ENCODE measurements at regions not wholly inside any gene's neighbourhood (a gene's known extent, or its start where the extent isn't known, plus 50 kb on each side); places are given as distances from the start of the nearest gene placed in this dataset.

DNA sequence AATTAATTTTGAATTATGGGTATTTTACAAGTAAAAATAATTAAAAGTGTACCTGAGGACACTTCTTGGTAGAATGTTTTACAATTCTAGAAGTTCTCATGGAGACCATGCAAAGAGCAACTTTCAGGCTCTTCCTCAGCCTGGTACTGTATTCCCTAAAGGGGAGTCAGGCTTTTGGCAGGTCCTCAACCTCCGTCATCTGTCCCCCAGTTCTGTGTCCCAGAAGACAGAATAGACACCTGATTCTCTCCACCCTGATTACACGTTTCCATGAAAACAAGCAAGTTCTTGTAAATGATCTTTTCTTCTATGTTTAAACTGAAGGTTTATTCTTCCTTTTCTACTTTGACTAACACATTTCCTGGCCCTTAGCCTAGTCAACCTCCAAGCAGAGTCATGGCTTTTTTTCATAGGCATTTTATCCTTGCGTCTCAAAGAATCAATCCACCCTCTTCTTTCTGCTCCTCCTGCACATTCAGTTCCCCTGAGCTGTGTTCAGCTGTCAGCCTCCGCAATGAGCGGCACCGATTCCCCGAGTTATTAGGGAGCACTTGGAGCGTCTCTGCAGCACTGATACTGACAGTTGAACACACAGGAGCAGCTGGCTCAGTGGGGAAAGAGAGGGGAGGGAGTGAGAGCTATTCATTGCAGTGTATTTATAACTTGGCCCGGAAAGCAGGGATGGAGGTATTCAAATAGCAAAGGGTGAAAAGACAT, 1082.4 kb upstream of the MAP3K7 start:
- DNase-seq: peak; percentile 3 to 9

DNA sequence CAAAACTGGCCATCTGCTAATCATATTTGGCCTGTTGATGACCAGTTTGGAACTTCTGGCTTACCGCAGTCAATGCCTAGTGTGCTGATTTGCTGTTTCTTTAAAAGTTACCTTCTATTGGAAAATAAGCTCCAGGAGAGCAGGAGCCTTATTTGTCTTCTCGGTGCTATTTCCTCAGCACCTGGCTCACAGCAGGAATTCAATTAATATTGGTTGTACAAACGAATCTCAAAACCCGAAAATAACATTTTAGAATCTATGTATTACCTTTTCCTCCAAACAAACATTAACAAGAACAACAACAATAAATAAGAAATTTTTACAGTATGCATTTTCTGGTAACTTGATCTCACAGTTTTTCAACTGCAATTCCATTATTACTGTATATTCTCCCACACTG, 1080.7 kb upstream of the MAP3K7 start:
- no peak for DNase-seq

DNA sequence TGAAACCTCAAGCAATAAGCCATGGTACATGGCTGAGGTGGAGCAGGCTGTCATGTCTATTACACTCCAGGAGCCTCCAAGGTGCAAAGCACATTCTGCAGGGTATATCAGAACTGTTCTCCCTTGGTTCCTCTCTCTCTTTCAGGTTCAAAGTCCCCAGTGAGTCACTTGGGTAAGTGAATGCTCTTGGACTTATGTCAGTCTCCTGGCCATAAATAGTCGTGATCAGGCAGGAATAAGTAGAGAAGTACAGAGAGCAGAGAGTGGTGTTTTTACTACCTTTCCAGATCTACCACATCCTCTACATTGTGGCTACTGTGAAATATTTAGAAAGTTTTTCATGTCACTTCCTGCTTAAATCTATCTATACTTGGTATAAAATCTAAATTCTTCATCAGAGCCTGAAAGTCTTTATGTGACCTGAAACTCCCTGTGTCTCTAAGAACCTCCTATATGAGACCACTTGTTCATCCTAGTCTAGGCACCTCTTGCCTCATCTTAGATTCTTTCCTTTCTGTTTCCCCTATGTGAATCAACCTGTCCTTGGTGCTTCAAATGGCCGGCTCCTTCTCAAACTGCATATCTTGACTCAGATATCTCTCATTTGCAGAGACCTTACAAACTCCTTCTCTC, 1077.6 kb upstream of the MAP3K7 start:
- DNase-seq: no peak

DNA sequence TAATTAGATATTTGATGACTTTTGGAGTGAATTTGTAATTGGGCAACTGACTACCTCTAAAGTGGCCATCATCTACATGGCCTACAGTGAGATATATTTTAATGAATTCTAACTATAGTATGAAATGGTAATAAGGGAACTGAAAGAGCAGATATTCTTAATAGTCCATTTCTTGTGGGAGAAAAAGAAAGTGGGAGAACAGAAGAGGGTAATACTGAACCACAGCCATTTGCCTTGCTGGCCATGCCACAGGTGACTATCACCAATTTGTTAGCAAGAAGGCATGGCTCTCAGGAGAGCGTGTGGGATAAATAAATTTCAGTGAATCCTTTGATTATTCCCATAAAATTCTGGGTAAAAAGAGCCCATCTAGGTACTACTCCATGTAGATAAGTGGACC, 1074.0 kb upstream of the MAP3K7 start:
- DNase-seq: no peak

DNA sequence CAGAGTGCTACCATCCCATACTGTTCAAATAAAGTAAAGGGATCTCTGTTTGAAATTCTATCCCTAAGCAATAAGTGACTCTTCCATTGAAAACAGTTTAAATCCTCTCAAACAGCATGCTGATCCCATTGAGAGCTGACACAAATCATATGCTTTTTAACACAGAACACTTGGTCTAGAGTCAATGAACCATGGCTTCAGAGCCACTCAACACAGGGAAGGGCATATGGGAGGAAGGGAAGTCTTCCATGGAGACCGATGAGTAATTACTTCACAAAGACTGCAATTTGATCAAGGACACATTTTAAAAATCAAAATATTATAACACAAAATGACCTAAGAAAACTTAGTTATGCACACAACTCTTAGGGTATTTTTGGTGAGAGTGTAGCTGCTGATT, 1073.0 kb upstream of the MAP3K7 start:
- DNase-seq: peak; percentile 55 to 72

DNA sequence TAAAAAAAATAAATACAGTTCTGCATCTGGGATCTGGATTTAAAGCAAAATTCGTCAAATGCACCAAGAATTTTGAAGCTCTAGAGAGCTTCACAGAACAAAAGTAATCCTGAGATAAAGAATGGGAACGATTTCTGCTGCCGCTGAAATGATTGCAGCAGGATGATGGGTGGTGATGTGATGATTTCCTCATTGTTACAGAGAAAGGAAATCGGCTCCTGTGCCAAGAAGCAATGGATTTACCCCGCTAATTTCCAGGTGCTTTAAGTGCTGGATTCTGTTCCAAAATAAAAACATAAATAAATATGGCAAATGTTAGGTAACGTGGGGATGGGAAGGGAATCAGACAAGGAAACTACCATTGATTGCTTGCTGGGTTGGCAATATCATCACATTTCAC, 1067.9 kb upstream of the MAP3K7 start:
- no peak for DNase-seq

DNA sequence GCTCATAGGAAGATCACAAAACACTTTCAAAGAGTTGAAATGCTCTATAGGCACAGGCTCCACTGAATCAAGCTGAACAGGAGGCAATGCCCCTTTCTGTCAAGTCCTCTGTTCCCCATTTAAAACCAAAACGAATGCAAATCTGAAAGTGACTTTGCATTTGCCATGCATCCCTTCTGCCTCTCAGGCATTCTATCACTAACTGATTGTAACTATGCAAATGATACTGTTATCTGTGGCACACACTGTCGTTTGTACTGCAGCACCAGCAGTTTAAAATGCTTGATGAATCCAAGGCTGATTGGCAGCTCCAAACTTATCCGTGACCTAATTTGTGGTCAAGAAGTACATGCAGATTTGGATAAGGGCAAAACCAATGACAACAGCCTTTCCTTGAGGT, 1067.5 kb upstream of the MAP3K7 start:
- DNase-seq: no peak

DNA sequence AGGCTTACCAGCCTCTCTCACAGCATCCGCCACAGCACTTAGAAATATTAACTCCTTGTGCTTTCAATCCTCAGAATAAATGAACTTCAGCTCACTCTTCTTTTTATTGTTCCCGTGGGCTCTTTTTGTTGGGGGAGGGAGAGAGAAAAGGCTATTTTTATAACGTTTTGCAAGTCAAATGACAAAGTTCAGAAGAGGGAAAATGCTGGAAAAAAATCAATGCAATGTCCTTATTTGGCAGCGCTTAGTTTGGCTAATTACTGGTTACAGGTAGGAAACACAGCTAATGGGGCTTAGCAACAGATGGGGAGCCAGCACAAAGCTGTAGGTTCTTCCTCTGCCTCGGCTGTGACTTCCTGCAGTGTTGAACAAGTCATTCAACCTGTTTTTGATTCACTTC, 1067.0 kb upstream of the MAP3K7 start:
- DNase-seq: peak in 1 of 2 experiments; percentile 23

DNA sequence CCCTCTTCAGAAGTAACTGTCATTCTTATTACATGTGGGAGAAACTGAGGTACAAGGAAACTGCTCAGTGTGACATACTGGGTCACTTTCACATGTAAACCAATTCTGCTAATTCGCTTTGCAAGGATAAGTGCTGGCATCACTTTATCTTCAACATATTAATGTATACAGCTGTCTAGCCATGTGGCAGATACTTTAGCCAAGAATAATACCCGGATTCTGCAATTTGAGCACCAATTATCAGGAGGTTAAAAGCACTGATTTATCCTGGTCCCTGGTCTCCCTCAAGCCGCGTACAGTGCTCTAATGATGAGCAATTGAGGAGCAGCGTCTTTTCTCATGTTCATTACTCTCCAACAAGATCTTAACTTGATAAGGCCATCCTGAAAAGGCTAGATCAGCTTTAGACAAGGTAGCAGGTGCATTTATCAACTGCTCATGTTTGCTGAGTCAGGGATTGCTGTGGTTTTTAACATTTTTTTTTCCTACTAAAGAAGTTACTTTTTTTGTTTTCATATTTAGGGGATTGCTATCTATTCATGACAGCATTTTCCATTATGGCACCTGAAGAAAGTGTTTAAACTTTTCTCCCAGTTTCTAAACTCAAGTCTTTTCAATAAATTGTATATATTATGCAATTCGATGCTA, 1066.3 kb upstream of the MAP3K7 start:
- no peak for DNase-seq

DNA sequence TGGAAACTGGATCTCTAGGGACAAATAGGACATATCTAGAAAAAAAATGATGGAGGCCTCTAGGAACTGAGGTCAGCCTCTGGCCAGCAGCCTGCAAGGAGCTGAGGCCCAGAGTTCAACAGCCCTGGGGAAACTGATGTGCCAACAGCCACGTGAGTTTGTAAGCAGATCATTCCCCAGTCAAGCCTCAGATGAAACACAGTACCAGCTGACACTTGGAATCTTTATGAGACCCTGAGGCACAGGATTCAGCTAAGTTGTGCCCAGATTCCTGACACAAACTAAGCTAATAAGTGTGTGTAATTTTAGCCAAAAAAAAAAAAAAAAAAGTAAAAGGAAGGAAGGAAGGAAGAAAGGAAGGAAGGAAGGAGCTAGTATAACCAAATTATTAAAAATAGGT, 1059.8 kb upstream of the MAP3K7 start:
- no peak for DNase-seq

DNA sequence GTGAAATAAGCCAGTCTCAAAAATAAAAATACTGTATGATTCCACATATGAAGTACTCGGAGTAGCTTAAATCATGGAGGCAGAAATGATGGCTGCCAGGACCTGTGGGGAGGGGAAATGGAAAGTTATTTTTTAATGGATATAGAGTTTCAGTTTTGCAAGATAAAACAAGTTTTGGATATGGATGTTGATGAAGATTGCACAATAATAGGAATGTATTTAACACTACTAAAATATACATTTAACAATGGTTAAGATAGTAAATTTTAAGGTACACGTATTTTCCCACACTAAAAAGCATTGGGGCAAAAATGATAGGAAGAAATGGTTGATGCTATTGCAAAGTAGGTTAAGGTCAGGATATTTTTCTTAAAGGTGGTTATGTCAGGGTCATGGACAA, 1058.9 kb upstream of the MAP3K7 start:
- no peak for DNase-seq

DNA sequence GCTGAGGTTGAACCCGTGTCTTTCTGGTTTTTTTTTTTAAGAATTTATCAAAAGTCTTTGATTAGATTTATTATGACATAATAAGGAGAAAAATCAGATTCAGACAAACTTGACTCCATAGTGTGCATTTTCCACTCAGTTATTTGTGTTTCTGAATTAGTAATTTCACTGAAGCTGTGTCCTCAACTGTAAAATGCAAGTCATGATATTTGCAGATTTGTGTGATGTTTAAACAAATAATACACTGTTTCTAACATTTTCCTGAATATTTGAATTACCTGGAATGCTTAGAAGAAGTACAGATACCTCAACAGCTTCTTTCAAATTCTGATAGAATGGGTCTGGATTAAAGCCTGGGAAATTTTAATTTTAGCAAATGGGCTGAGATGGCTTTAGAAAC, 1050.3 kb upstream of the MAP3K7 start:
- no peak for DNase-seq

DNA sequence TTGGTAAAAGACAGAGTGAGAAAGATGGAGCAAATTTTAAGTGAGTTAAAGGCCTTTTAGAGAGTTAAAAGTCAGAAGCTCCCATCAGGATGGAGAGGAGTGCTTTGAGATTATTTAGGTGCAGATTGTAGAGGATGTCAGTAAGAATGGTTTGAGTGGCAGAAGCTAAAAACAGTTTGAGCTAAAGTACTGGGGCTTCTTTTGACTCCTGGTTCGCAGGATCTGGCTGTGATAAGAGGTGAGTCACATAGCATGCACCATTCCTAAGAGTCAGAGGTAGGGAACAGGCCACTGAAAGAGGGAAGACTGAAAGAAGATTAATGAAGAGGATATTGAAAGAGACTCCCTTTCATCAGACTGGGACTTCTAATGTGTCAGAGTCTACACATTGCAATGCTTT, 1047.9 kb upstream of the MAP3K7 start:
- no peak for DNase-seq

DNA sequence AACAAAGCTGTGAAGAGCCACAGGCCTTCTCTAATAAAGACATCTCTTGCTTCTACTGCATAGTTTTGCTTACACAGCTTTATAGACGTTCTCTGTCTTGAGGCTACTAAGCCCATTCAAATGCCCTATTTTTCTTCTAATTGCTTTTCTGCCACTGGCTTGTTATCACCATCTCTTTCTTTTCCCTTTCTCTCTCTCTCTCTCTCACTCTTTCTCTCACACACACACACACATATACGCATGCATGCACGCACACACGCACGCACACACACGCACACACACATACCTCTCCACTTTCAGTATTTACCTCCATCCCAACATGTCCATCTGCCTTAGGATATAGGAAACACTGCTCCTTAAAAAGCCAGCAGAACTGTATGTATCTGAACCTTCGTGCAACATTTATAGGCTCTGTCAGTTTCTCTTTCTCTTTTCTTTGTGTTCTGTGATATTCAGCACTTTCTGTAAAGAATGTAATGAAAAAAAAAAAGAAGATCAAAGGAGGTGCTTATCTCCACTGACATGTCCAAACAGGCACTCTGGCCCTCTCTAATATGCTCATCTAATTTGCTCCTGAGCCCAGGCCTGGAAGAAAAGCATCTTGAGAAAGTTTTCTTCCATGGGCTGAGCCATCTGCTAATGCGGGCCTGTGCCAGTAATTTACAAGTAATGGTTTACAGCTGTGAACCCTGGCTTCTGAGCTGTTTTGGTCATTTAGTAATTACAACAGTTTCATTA, 1046.7 kb upstream of the MAP3K7 start:
- DNase-seq: no peak

DNA sequence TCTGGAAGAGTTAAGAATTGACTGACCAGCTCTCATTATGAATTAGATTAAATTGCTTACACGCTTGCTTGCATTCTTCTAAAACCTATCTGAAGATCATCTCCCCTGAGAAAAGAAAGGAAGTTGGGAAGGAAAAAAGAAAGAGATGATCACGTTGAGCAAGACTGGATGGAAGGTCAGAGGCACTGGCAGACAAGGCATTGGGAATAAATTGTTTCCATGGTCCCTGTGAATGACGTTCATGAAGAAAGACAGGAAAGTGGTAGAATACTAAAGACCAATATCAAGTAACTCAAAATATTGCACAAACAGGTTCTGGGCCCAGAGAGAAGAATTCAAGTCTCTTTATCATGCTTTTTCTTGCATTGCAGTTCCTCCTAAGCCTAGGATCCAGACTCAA, 1045.4 kb upstream of the MAP3K7 start:
- no peak for DNase-seq

DNA sequence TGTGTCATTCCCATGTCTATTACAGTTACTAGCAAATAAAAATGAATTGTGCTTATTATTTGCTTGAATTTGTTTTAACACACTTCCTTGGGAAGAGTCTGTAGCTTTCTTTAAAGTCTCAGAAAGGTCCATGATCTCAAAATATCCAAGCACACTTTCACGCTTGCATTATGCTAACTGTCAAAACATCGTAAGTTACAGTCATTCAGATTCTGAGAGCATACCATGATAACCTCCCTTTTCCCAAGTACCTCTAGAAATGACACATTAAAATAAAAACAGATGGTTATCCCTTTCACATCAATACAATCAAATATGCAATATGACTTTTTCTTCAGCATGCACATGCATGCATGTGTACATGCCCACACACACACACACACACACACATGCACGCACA, 1044.4 kb upstream of the MAP3K7 start:
- no peak for DNase-seq

DNA sequence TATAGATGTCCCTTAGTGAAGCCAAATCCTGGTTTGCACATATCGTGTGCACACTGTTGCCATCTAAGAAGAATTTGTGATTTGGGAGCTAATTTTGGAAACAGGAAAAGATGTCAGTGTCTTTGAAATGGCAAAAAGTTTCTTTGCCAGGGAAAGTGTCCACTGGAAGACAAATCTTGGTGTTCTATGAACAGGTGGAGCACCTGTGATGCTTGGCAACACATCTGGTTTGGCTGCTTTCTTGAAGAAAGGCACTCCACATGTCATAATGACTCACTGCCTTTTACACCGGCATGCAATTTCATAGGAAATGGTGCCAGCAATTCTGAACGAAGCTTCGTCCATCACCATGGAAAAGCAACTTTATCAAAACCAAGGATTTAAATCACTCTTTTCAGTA, 1040.0 kb upstream of the MAP3K7 start:
- no peak for DNase-seq

DNA sequence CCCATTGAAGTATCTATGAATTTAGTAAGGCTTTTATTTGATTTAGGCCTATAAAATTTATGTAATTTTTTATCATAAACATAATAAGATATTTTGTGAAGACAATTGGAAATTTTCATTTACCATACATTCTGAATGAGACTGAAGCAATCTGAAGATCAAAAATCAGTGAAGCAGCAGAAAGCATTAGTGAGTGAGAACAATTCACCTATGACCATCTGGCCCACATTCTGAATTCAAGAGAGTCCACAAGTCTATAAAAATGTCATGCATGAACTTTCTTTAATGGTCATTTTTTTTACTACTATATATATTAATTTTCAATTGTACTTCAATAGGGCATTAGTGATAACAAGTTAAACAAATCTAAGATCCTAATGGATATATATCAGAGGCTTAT, 1026.6 kb upstream of the MAP3K7 start:
- no peak for DNase-seq

DNA sequence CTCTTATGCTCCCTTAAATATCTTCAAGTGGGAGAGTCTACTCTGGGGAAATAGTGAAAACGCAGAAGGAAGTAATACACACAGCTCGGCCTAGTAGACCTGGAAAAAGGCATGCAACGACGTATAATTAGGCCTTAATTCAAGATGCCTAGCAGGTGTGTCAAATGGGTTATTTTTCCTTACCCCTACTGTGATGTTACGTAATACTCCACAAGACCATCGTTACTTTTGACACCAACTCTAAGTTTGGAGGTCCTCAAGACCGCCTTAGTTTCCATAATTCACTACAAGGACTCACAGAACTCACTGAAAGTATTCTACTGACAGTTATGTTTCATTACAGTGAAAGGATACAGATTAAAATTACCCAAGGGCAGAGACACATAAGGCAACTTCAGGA, 1024.3 kb upstream of the MAP3K7 start:
- DNase-seq: no peak

DNA sequence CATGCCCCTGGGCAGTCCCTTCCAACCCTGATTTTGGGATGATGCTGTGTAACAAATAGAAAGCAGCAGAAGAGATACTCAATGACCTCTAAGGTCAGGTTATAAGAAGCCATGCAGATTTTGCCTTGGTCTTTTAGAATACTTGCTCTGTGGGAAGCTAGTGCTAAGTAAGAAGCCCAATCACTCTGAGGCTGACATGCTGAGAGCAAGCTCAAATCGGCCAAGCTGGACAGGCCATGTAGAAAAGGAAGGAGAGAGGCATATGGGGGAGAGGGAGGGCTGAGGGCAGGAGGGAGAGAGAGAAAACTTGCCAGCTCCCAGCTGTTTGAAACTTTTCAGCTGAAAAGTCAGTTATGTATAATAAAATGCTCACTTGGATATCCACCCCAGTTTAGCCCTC, 1021.6 kb upstream of the MAP3K7 start:
- DNase-seq: no peak

DNA sequence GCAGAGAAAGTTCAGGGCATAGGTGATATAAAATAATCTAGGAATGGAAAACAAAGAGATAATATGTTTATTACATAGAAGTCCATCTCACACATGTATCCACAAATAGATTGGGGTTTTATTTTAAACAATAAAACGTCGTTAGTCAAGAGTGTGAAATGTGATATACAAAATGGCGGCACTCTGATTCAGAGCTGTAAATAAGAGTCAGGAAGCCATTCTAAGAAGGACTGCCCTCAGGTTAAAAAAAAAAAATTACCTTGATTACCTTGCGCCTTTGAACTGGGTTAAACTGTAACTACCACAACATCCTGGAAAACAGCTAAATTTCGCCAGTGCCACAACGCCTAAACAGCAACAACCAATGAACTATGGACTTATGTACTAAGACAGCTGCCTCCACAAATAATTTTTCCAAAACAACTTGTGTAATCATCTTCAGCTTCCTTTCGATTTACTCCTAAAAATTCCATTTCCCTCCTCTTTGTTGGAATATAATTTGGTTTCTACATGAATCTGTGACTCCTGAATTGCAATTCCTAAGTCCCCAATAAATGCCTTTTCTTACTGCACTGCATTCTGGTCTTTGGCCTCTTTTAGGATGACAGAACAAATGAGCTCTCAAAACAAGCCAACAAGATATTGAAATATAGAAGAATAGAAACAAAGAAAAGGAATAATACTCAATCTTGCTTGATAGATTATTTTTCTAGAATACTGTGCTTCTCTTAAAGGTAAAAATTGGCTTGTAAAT, 1019.5 kb upstream of the MAP3K7 start:
- no peak for DNase-seq

DNA sequence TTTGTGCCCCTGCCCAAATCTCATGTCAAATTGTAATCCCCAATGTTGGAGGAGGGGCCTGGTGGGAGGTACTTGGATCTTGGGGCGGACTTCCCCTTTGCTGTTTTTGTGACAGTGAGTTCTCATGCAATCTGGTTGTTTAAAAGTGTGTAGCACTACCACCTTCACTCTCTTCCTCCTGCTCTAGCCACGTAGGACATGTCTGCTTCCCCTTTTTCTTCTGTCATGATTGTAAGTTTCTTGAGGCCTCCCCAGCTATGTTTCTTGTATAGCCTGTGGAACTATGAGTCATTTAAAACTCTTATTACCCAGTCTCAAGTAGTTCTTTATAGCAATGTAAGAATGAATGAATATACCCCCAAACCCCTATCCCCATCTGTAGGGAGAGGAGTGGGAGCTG, 1013.7 kb upstream of the MAP3K7 start:
- DNase-seq: no peak

DNA sequence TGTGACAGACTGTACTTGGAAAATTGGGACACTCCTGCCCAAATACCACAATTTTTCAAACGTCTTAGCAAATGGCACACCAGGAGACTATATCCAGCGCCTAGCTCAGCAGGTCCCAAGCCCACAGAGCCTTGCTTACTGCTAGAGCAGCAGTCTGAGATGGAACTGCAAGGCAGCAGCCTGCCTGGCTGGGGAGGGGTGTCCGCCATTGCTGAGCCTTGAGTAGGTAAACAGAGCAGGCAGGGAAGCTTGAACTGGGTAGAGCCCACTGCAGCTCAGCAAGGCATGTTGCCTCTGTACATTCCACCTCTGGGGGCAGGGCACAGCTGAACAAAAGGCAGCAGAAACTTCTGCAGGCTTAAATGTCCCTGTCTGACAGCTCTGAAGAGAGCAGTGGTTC, 1003.3 kb upstream of the MAP3K7 start:
- DNase-seq: no peak

All from NCI-H187 (cell line).